Loucy (cell line): ENCODE measurements at regions not wholly inside any gene's neighbourhood (a gene's known extent, or its start where the extent isn't known, plus 50 kb on each side); places are given as distances from the start of the nearest gene placed in this dataset.
A peak's percentile ranks its signal among the peaks of the same experiment; 100 is the strongest.

Source experiments
- H2AFZ ChIP-seq: fragments of 200-600 bp; sonication (generic); 2 replicates; pipeline ENCODE4 v1.6.0; 2016; ENCODE audit warnings: antibody characterized with exemption, mild to moderate bottlenecking, low read length, moderate library complexity
- H3F3A ChIP-seq: fragments of 200-600 bp; 2 replicates; pipeline ENCODE4 v1.6.0; 2016; ENCODE audit warnings: antibody characterized with exemption, low read depth, mild to moderate bottlenecking
- H3K27me3 ChIP-seq: fragments of 200-600 bp; sonication (generic); 2 replicates; pipeline ENCODE4 v1.6.1; 2014; ENCODE audit warnings: low read length, mild to moderate bottlenecking; ENCODE audit not compliant: insufficient read depth, poor library complexity, severe bottlenecking
- H3K36me3 ChIP-seq: fragments of 200-600 bp; sonication (generic); 2 replicates; pipeline ENCODE4 v1.6.1; 2016; ENCODE audit warnings: low read length; ENCODE audit not compliant: insufficient read depth
- H3K4me1 ChIP-seq: fragments of 200-600 bp; sonication (generic); 2 replicates; pipeline ENCODE4 v1.5.1; 2014; ENCODE audit warnings: low read length, mild to moderate bottlenecking; ENCODE audit not compliant: insufficient read depth, poor library complexity, severe bottlenecking
- H3K4me2 ChIP-seq: fragments of 200-600 bp; sonication (generic); 2 replicates; pipeline ENCODE4 v1.6.0; 2014; ENCODE audit warnings: antibody characterized with exemption, low read length, low read depth, mild to moderate bottlenecking; ENCODE audit not compliant: poor library complexity, severe bottlenecking
- H3K4me3 ChIP-seq: fragments of 200-600 bp; sonication (generic); 2 replicates; pipeline ENCODE4 v1.5.1; 2014; ENCODE audit warnings: low read length, mild to moderate bottlenecking, mixed read lengths; ENCODE audit not compliant: poor library complexity, severe bottlenecking
- H3K79me2 ChIP-seq: fragments of 200-600 bp; sonication (generic); 2 replicates; pipeline ENCODE4 v1.6.1; 2014; ENCODE audit warnings: low read length; ENCODE audit not compliant: insufficient read depth
- H3K9ac ChIP-seq: fragments of 200-600 bp; sonication (generic); 2 replicates; pipeline ENCODE4 v1.6.0; 2014; ENCODE audit warnings: mild to moderate bottlenecking, low read depth, low read length, moderate library complexity; ENCODE audit not compliant: poor library complexity, severe bottlenecking
- H3K9me2 ChIP-seq: fragments of 200-600 bp; sonication (generic); replicated peaks from 2 replicates; pipeline ENCODE4 v1.6.1; 2016; ENCODE audit warnings: low read depth, low read length, mixed read lengths
- H3K9me3 ChIP-seq: fragments of 200-600 bp; sonication (generic); 2 replicates; pipeline ENCODE4 v1.6.1; 2014; ENCODE audit warnings: mild to moderate bottlenecking, antibody characterized with exemption, low read length, low read depth; ENCODE audit not compliant: insufficient read depth
- H4K20me1 ChIP-seq: fragments of 200-600 bp; sonication (generic); 2 replicates; pipeline ENCODE4 v1.6.0; 2014; ENCODE audit warnings: antibody characterized with exemption, low read length, mild to moderate bottlenecking; ENCODE audit not compliant: insufficient read depth, poor library complexity, severe bottlenecking
- CTCF ChIP-seq: fragments of 200-600 bp; sonication (generic); conservative IDR thresholded peaks from 2 replicates; pipeline ENCODE4 v1.5.1; 2014; ENCODE audit warnings: mild to moderate bottlenecking, antibody characterized with exemption, low read length
- EZH2phosphoT487 ChIP-seq: fragments of 200-600 bp; IDR thresholded peaks from 2 replicates; pipeline ENCODE4 v1.6.1; 2018; ENCODE audit warnings: antibody characterized with exemption, mild to moderate bottlenecking, moderate library complexity, borderline replicate concordance

GRCh38 chr5:38101897-38102296 is 156.5 kb upstream of the EGFLAM start:
- H3K9me3 ChIP-seq: no peaks in the 10 kb centered on the region
- H2AFZ ChIP-seq: no peak overlapping the region
- no peak overlapping the region for H3K9ac ChIP-seq
- TF ChIP-seq CTCF (no peak), EZH2phosphoT487 (no peak)
- no peaks in the 10 kb centered on the region for H3K27me3 ChIP-seq
- H3F3A ChIP-seq: no peaks in the 10 kb centered on the region
- H4K20me1 ChIP-seq: no peaks in the 10 kb centered on the region
- H3K4me1 ChIP-seq: peaks cover 42% of the 10 kb centered on the region
- H3K4me3 ChIP-seq: no peak overlapping the region
- no peaks in the 10 kb centered on the region for H3K79me2 ChIP-seq
- H3K9me2 ChIP-seq: no peaks in the 10 kb centered on the region
- H3K36me3 ChIP-seq: no peaks in the 10 kb centered on the region
- H3K4me2 ChIP-seq: no peak overlapping the region

- Histone ChIP-seq H3K36me3 (no peaks in the 10 kb centered on the region), H3K27me3 (no peaks in the 10 kb centered on the region), H3K79me2 (no peaks in the 10 kb centered on the region), H3K9me2 (no peaks in the 10 kb centered on the region), H3K9me3 (no peaks in the 10 kb centered on the region), H3K4me2 (no peak overlapping the region), H3K4me1 (peaks cover 19% of the 10 kb centered on the region), H3K9ac (no peak overlapping the region), H3K4me3 (no peak overlapping the region), H2AFZ (peak overlapping the region; percentile 69; the same call in 1 of the 2 replicates), H4K20me1 (no peaks in the 10 kb centered on the region), H3F3A (no peaks in the 10 kb centered on the region)
- TF ChIP-seq EZH2phosphoT487: no peak
- TF ChIP-seq CTCF: no peak
Measured at GRCh38 chr5:38099205-38100168, 158.9 kb upstream of the EGFLAM start.

- Histone ChIP-seq H3K4me3 (no peak overlapping the region), H3K27me3 (no peaks in the 10 kb centered on the region), H3K9ac (no peak overlapping the region), H2AFZ (no peak overlapping the region), H3K4me2 (no peak overlapping the region), H3K36me3 (no peaks in the 10 kb centered on the region), H3K79me2 (no peaks in the 10 kb centered on the region), H3K9me3 (no peaks in the 10 kb centered on the region), H3K4me1 (peaks cover 13% of the 10 kb centered on the region), H4K20me1 (no peaks in the 10 kb centered on the region), H3F3A (no peaks in the 10 kb centered on the region), H3K9me2 (no peaks in the 10 kb centered on the region)
- TF ChIP-seq CTCF (no peak), EZH2phosphoT487 (no peak)
Measured at GRCh38 chr5:38094889-38095288, 163.5 kb upstream of the EGFLAM start.
